H1 (cell line): ENCODE measurements at regions not wholly inside any gene's neighbourhood (a gene's known extent, or its start where the extent isn't known, plus 50 kb on each side); places are given as distances from the start of the nearest gene placed in this dataset.

Source experiments
- ATF2 ChIP-seq: IDR thresholded peaks from 2 replicates; pipeline ENCODE4 v1.6.1; 2012; ENCODE audit warnings: low read length, inconsistent platforms
- CEBPB ChIP-seq: IDR thresholded peaks from 2 replicates; pipeline ENCODE4 v1.6.1; 2012; ENCODE audit warnings: low read depth, low read length
- CTCF ChIP-seq, 3 experiments: IDR thresholded peaks; 1 replicate in 2 of 3; 2 replicates in 1 of 3; pipeline versions ENCODE4 v1.5.1 to v1.6.1; 2011; ENCODE audit warnings: low read length in 3 of 3, mild to moderate bottlenecking in 3 of 3, inconsistent platforms in 2 of 3, low read depth in 1 of 3, moderate library complexity in 1 of 3; ENCODE audit not compliant: insufficient read depth in 1 of 3; ENCODE audit errors: control extremely low read depth in 1 of 3
- EZH2 ChIP-seq: fragments of 200-600 bp; sonication (generic); IDR thresholded peaks from 2 replicates; pipeline ENCODE4 v1.7.1; 2012; ENCODE audit warnings: low read depth, mild to moderate bottlenecking, moderate library complexity, low read length, inconsistent platforms; ENCODE audit not compliant: severe bottlenecking
- JUND ChIP-seq: IDR thresholded peaks from 2 replicates; pipeline ENCODE4 v1.6.1; 2011; ENCODE audit warnings: mild to moderate bottlenecking, improper control_type of control experiment, low read length
- MAX ChIP-seq: IDR thresholded peaks from 2 replicates; pipeline ENCODE4 v1.6.1; 2012; ENCODE audit warnings: inconsistent platforms
- POLR2A ChIP-seq, 2 experiments: IDR thresholded peaks; 1 replicate in 1 of 2; 2 replicates in 1 of 2; pipeline ENCODE4 v1.6.1; 2011; ENCODE audit warnings: low read depth in 2 of 2, low read length in 2 of 2, mild to moderate bottlenecking in 2 of 2; ENCODE audit errors: control extremely low read depth in 1 of 2
- RAD21 ChIP-seq, 2 experiments: IDR thresholded peaks in 1 of 2; conservative IDR thresholded peaks in 1 of 2; 2 replicates each; pipeline ENCODE4 v1.6.1; 2011; ENCODE audit warnings: low read depth in 2 of 2, low read length in 2 of 2, improper control_type of control experiment in 1 of 2, inconsistent platforms in 1 of 2, mild to moderate bottlenecking in 1 of 2, moderate library complexity in 1 of 2
- RNF2 ChIP-seq: fragments of 200-900, 300-1000 bp; sonication (generic); IDR thresholded peaks from 2 replicates; pipeline ENCODE4 v1.7.1; 2016; ENCODE audit warnings: borderline replicate concordance, low read depth, mild to moderate bottlenecking, antibody characterized with exemption, low read length; ENCODE audit not compliant: poor library complexity, severe bottlenecking; ENCODE audit errors: missing control alignments
- SRF ChIP-seq: IDR thresholded peaks from 2 replicates; pipeline ENCODE4 v1.6.1; 2011; ENCODE audit warnings: mild to moderate bottlenecking, low read depth, low read length, moderate library complexity
- TEAD4 ChIP-seq: IDR thresholded peaks from 2 replicates; pipeline ENCODE4 v1.6.1; 2012; ENCODE audit warnings: low read depth, low read length, inconsistent platforms, mixed read lengths
- YY1 ChIP-seq: IDR thresholded peaks from 2 replicates; pipeline ENCODE4 v1.6.1; 2011; ENCODE audit warnings: low read depth, mild to moderate bottlenecking, low read length

- TF ChIP-seq POLR2A (IDR thresholded peaks at IDR 0.05; ENCODE audit: control extremely low read depth in 1 of 2, low read depth in 2 of 2, low read length in 2 of 2), result no peak
- no peak for TF ChIP-seq CTCF (IDR thresholded peaks at IDR 0.05; ENCODE audit: control extremely low read depth in 1 of 3, insufficient read depth in 1 of 3, low read depth in 1 of 3, low read length in 3 of 3)
- TF ChIP-seq RAD21 (IDR thresholded peaks at IDR 0.05 in 1 of 2, conservative IDR thresholded peaks at IDR 0.05 in 1 of 2; ENCODE audit: low read depth in 2 of 2, low read length in 2 of 2), result no peak
- no peak for TF ChIP-seq CEBPB
- no peak for TF ChIP-seq RNF2
- no peak for TF ChIP-seq ATF2
- TF ChIP-seq EZH2, result no peak
- no peak for TF ChIP-seq SRF
- no peak for TF ChIP-seq MAX
- TF ChIP-seq YY1, result no peak
- no peak for TF ChIP-seq JUND
- TF ChIP-seq TEAD4, result no peak
Observed at GRCh38 chr5:117133198-117133597, 558.6 kb upstream of the SEMA6A start.
